HG02588 (cell line): ENCODE measurements at regions not wholly inside any gene's neighbourhood (a gene's known extent, or its start where the extent isn't known, plus 50 kb on each side); places are given as distances from the start of the nearest gene placed in this dataset.
"Not testable (repeated sequence)": the region's sequence is repeated elsewhere in the genome, so short reads cannot be mapped to it uniquely, and the experiment has no call there.

Experiments
- ATAC-seq: cut with Tn5 transposase; IDR thresholded peaks from one replicate; pipeline ENCODE4 v1.9.1; 2021; ENCODE audit warnings: mild to moderate bottlenecking, moderate library complexity; ENCODE audit not compliant: unreplicated experiment

- ATAC-seq, result no peak
Measured at GRCh38 chr4:128653527-128654444, 155.7 kb upstream of the JADE1 start.

GRCh38 chr4:128649575-128650205 is 159.8 kb upstream of the JADE1 start:
- ATAC-seq, result no peak

GRCh38 chr4:128649161-128649560 is 160.3 kb upstream of the JADE1 start:
- ATAC-seq, result no peak

GRCh38 chr4:128648021-128648420 is 161.5 kb upstream of the JADE1 start:
- ATAC-seq, result no peak

GRCh38 chr4:128646893-128647292 is 162.6 kb upstream of the JADE1 start:
- not testable (repeated sequence) for ATAC-seq

GRCh38 chr4:128644693-128645654 is 164.5 kb upstream of the JADE1 start:
- ATAC-seq, result not testable (repeated sequence)

- not testable (repeated sequence) for ATAC-seq
Measured at GRCh38 chr4:128644107-128644506, 165.4 kb upstream of the JADE1 start.

GRCh38 chr4:128641566-128641965 is 167.9 kb upstream of the JADE1 start:
- not testable (repeated sequence) for ATAC-seq

- no peak for ATAC-seq
Measured at GRCh38 chr4:128639541-128640270, 169.8 kb upstream of the JADE1 start.

GRCh38 chr4:128636906-128637305 is 172.6 kb upstream of the JADE1 start:
- ATAC-seq, result no peak

GRCh38 chr4:128635955-128636560 is 173.4 kb upstream of the JADE1 start:
- ATAC-seq, result no peak

GRCh38 chr4:128635141-128635954 is 174.2 kb upstream of the JADE1 start:
- no peak for ATAC-seq

- peak; percentile 50 for ATAC-seq
Measured at GRCh38 chr4:128633067-128633466, 176.4 kb upstream of the JADE1 start.

- ATAC-seq, result no peak
Measured at GRCh38 chr4:128630871-128631270, 178.6 kb upstream of the JADE1 start.

- ATAC-seq, result no peak
Measured at GRCh38 chr4:128623508-128624215, 185.8 kb upstream of the JADE1 start.

- not testable (repeated sequence) for ATAC-seq
Measured at GRCh38 chr4:128620279-128620965, 189.1 kb upstream of the JADE1 start.

GRCh38 chr4:128615197-128615596 is 194.3 kb upstream of the JADE1 start:
- ATAC-seq, result no peak

GRCh38 chr4:128608006-128608405 is 201.5 kb upstream of the JADE1 start:
- ATAC-seq, result no peak
